ENCODE measurements at regions not wholly inside any gene's neighbourhood (a gene's known extent, or its start where the extent isn't known, plus 50 kb on each side); places are given as distances from the start of the nearest gene placed in this dataset.
"Not testable (repeated sequence)": the region's sequence is repeated elsewhere in the genome, so short reads cannot be mapped to it uniquely, and the experiment has no call there.

DNA sequence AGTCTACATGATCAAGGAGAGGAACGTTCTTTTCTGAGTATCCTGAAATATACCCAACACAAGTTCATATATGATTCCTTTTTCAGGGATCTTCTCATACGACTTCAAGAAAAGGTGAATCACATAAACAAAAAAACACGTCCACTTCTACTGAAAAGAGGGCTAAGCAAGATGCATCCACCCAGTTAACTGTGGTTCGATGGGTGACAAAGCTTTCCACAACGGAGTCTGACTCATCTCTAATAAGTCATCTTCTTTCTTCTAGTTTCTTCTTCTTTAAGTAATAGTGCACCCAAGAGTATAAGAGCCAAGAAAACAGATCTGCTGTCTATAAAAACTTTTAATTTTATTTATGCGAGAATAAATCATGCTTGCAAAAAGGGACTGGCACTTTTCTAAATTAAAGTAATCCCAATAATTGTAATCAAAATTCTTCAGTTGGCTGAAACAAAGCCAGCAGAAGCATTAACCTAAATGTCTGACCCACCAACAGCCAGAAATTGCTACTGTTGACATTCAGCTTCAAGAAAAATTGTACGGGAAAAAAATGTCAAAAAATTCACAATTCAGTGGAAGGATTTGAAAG is 146.9 kb upstream of the ANK3 start:
- H3K36me3 Mint-ChIP-seq (ENCODE audit: low read depth), result peaks cover 10% of the 10 kb centered on the region
- peak overlapping the region; percentile 87 for H3K27ac Mint-ChIP-seq
- intact Hi-C loops (cut with micrococcal nuclease), result loop anchor here (1.0 to 10.0 kb wide), 12 partner anchors 14 to 1512 kb away; no protein-coding TSS in a partner anchor
- DNase-seq (ENCODE audit: low spot score), result no peak
- H3K9me3 Mint-ChIP-seq, result peaks cover 8% of the 10 kb centered on the region
- H3K4me3 Mint-ChIP-seq, result peak overlapping the region; percentile 45
- peaks cover 64% of the 10 kb centered on the region for H3K4me1 Mint-ChIP-seq (ENCODE audit: low read depth)
- H3K27me3 Mint-ChIP-seq (ENCODE audit: insufficient read depth), result no peaks in the 10 kb centered on the region

DNA sequence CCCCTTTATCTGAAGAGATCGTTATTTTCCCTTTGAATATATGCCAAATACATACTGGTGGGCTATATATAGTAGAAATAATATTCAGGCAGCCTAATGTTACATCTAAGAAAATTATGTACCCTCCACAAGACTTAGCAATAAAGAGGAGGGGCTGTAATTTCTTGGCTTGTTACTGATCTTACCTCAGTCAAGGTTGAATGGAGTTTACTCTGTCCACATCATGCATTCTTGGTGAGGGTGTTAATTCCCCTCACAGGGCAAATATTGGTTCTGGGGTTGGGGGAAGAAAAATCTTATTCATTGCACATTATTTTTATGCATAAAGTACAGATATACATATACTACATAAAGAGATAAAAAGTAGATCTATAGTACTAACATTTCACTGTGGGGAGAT is 145.8 kb upstream of the ANK3 start:
- H3K9me3 Mint-ChIP-seq, result peaks cover 8% of the 10 kb centered on the region
- no peak overlapping the region for H3K27ac Mint-ChIP-seq
- H3K4me3 Mint-ChIP-seq, result no peak overlapping the region
- H3K4me1 Mint-ChIP-seq (ENCODE audit: low read depth), result peaks cover 54% of the 10 kb centered on the region
- DNase-seq (ENCODE audit: low spot score), result no peak
- H3K27me3 Mint-ChIP-seq (ENCODE audit: insufficient read depth), result no peaks in the 10 kb centered on the region
- H3K36me3 Mint-ChIP-seq (ENCODE audit: low read depth), result peaks cover 10% of the 10 kb centered on the region
- intact Hi-C loops (cut with micrococcal nuclease), result loop anchor here (5.0 to 10.0 kb wide), 5 partner anchors 58 to 1349 kb away; no protein-coding TSS in a partner anchor

DNA sequence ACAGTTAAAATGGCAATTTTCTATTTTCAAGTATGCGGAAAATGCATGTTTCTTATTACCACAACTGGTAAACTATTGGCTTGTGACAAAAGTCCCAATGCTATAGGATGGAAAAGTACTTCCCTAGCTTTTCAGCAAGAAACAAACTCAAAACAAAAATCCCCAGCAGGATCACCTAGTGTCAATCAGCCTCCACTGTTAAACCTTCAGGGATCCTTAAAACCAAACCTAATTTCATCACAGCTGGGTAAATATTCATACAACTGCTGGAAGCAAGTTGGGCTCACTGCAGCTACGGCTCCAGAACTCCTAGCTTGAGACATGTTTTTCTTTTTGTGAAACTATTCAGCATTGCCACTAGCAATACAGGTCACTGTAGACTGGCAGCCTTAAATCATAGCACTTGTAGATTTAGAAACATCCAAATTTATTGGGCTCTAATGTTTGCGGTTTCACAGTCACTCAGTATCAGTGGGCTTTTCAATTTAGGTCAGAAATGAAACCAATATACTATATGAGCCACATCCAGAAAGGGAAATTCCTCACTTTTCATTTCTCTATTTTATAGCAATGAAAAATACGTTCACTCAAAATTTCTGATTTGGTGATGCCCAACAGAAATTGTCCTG is 145.2 kb upstream of the ANK3 start:
- Mint-ChIP-seq H3K27me3 (ENCODE audit: insufficient read depth) (no peaks in the 10 kb centered on the region), H3K27ac (no peak overlapping the region), H3K4me1 (ENCODE audit: low read depth) (peaks cover 51% of the 10 kb centered on the region), H3K36me3 (ENCODE audit: low read depth) (peaks cover 8% of the 10 kb centered on the region), H3K4me3 (no peak overlapping the region), H3K9me3 (peaks cover 7% of the 10 kb centered on the region)
- intact Hi-C loops (cut with micrococcal nuclease), result loop anchor here (5.0 to 10.0 kb wide), 5 partner anchors 58 to 1350 kb away; no protein-coding TSS in a partner anchor
- no peak for DNase-seq (ENCODE audit: low spot score)

DNA sequence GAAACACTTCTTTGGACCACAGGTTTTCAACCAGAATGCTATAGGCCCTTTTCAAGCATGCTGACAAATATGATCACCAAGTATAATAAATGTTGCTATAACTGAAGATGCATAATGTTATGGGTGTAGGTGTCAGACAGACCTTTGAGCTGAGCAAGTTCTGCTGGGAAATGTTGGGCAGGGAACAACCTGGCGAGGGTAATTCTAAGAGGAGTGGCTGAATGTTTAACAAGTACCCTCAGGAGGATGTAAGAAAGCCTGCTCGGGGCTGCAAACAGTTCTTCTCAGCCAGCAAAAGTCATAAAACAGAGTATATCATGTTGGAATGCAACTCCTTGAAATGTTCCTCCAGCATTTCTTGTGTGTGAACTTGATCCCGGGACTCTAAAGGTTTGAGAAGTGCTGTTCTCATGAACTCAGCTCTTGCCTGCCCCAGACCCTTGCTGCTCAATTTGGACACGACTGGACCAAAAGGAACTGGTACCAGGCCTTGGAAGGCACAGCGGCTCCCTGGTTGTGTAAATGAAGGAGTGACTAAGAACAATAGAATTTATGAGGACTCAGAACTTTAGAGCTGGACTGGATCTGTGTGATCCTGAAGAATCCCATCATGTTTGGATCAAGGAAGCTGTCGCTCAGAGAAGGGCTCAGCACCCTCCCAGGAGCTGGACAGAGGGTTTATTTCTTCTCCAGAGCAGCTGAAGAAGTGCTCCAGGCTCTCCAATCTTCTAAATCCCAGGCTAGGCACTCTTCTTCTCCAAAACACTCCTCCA is 143.2 kb upstream of the ANK3 start:
- intact Hi-C loops (cut with micrococcal nuclease), result loop anchor here (10.0 kb wide), 2 partner anchors 432 to 1352 kb away; no protein-coding TSS in a partner anchor
- peaks cover 10% of the 10 kb centered on the region for H3K36me3 Mint-ChIP-seq (ENCODE audit: low read depth)
- H3K4me3 Mint-ChIP-seq, result no peak overlapping the region

DNA sequence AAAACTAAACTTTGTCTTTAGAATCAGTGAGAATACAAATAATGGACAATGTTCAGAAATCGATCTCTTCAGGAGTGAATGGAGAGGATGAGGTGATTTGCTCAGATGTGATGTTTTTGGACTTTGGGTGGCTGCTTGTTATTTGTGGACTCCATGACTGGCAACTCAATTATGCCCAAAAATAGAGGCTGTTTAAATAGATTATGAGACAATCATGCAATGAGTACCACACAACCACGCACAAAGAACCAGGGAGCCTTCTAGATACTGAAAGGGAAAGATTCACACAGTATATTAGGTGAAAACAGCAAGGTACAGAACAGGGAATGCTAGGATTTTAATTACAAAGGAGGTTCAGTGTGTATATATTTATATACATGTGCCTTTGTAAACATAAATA is 141.3 kb upstream of the ANK3 start:
- Mint-ChIP-seq H3K4me1 (ENCODE audit: low read depth) (peaks cover 19% of the 10 kb centered on the region), H3K27me3 (ENCODE audit: insufficient read depth) (no peaks in the 10 kb centered on the region), H3K36me3 (ENCODE audit: low read depth) (peaks cover 8% of the 10 kb centered on the region), H3K27ac (no peak overlapping the region), H3K9me3 (no peaks in the 10 kb centered on the region), H3K4me3 (no peak overlapping the region)
- no peak for DNase-seq (ENCODE audit: low spot score)
- intact Hi-C loops (cut with micrococcal nuclease), result loop anchor here (10.0 kb wide), 2 partner anchors 434 to 1354 kb away; no protein-coding TSS in a partner anchor

More for the DNA sequence above, 143.2 kb upstream of the ANK3 start:
- peaks cover 31% of the 10 kb centered on the region for H3K4me1 Mint-ChIP-seq (ENCODE audit: low read depth)
- H3K9me3 Mint-ChIP-seq, result no peaks in the 10 kb centered on the region
- no peaks in the 10 kb centered on the region for H3K27me3 Mint-ChIP-seq (ENCODE audit: insufficient read depth)
- H3K27ac Mint-ChIP-seq, result no peak overlapping the region
- no peak for DNase-seq (ENCODE audit: low spot score)

DNA sequence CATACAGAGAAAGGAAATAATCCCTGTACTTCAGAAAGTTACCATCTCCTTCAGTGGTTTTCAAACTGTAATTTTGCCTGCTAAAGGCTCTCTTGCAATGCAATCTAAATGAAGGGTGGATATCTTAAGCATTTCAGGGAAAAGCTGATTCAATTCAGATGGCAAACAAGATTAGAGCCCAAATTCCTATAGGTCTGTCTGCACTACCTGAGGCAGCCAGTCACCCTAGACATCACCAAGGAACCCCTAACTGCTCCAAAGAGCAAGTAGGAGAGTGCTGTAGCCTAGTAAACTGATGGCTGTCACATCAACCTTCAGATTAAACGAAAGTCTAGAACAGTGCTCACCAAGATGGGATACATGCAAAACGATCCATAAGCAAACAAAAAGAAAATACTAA is 138.0 kb upstream of the ANK3 start:
- Mint-ChIP-seq H3K36me3 (ENCODE audit: low read depth) (peaks cover 8% of the 10 kb centered on the region), H3K4me3 (no peak overlapping the region), H3K27me3 (ENCODE audit: insufficient read depth) (no peaks in the 10 kb centered on the region), H3K27ac (no peak overlapping the region), H3K9me3 (peaks cover 11% of the 10 kb centered on the region), H3K4me1 (ENCODE audit: low read depth) (peaks cover 17% of the 10 kb centered on the region)
- intact Hi-C loops (cut with micrococcal nuclease), result no loop called here
- no peak for DNase-seq (ENCODE audit: low spot score)

DNA sequence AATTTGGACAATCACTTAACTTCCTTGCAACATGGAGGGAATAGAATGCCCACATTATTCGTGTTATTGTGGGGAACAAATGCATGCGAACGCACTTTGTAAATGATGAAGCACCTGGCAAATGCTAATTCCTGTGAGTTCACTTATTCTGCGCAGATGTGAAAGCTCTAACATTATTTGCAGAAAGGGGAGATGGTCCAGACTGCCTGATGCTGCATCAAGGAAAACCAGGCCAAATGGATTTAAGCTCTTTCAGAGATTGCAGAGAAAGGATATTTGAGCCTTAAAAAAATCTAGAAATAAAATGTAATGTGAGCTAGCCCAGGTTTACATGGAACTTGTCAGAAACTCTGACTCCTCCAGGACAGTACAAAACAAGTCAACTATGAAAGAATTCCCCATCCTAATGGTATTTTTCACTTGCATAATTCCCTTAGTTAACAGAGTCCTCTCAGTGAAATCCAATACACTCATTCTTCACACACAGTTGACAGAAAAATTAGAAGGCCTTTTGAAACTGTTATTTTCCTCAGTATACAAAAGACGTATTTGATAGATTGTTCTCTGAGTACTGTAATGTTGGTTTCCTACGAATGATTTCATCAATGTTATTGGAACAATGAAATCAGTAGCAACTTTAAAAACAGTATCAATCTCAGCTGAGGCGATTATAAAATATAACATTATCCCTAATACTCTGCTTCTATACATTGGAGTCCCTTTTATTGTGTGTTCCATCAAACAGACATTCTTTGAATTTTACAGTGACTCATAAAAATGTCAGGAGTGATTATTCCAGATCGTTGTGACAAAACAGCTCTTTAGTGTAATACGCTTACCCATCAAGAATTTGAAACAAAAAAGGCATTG is 136.3 kb upstream of the ANK3 start:
- H3K27me3 Mint-ChIP-seq (ENCODE audit: insufficient read depth), result no peaks in the 10 kb centered on the region
- intact Hi-C loops (cut with micrococcal nuclease), result no loop called here
- no peak overlapping the region for H3K4me3 Mint-ChIP-seq
- no peak for DNase-seq (ENCODE audit: low spot score)
- peaks cover 6% of the 10 kb centered on the region for H3K36me3 Mint-ChIP-seq (ENCODE audit: low read depth)
- H3K9me3 Mint-ChIP-seq, result peaks cover 11% of the 10 kb centered on the region
- H3K4me1 Mint-ChIP-seq (ENCODE audit: low read depth), result peaks cover 30% of the 10 kb centered on the region
- H3K27ac Mint-ChIP-seq, result no peak overlapping the region

DNA sequence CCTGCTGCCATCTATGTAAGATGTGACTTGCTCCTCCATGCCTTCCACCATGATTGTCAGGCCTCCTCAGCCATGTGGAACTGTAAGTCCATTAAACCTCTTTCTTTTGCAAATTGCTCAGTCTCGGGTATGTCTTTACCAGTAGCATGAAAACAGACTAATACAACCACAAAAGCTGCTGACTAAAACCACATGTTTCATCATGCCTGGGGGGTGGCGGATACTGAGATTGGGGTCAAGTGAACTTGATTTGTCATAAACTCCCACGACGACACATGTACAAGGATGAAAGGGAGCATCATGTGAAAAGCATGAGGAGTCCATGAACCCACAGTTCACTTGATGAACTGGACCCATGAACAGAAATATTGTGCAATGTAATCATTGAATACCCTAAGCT is 134.9 kb upstream of the ANK3 start:
- Mint-ChIP-seq H3K4me3 (no peak overlapping the region), H3K36me3 (ENCODE audit: low read depth) (peaks cover 11% of the 10 kb centered on the region), H3K27ac (no peak overlapping the region), H3K27me3 (ENCODE audit: insufficient read depth) (no peaks in the 10 kb centered on the region), H3K4me1 (ENCODE audit: low read depth) (peaks cover 30% of the 10 kb centered on the region), H3K9me3 (peaks cover 15% of the 10 kb centered on the region)
- no peak for DNase-seq (ENCODE audit: low spot score)
- intact Hi-C loops (cut with micrococcal nuclease), result no loop called here

DNA sequence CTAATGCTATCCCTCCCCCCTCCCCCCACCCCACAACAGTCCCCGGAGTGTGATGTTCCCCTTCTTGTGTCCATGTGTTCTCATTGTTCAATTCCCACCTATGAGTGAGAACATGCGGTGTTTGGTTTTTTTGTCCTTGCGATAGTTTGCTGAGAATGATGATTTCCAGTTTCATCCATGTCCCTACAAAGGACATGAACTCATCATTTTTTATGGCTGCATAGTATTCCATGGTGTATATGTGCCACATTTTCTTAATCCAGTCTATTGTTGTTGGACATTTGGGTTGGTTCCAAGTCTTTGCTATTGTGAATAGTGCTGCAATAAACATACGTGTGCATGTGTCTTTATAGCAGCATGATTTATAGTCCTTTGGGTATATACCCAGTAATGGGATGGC is 133.7 kb upstream of the ANK3 start:
- peaks cover 15% of the 10 kb centered on the region for H3K9me3 Mint-ChIP-seq
- intact Hi-C loops (cut with micrococcal nuclease); DNase-seq (ENCODE audit: low spot score): not testable (repeated sequence)

DNA sequence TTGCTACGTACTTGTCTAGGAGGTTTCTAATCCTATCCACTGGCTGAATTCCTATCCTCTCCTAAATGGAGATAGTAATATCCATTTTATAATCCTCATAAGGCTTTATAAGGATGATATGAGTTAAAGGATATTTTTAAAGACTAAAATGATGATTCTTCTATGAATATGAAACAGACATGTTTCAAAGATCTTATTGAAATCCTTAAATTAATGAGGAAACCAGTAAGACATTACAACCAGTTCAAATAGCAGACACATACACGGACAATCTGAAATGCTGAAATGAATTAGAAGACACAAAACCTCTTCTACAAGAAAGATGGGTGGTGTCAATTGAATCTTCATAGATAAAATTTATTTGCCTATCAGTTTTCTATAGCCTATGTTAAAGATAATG is 132.9 kb upstream of the ANK3 start:
- peaks cover 30% of the 10 kb centered on the region for H3K4me1 Mint-ChIP-seq (ENCODE audit: low read depth)
- no peak overlapping the region for H3K27ac Mint-ChIP-seq
- peaks cover 15% of the 10 kb centered on the region for H3K9me3 Mint-ChIP-seq
- no peak overlapping the region for H3K4me3 Mint-ChIP-seq
- H3K36me3 Mint-ChIP-seq (ENCODE audit: low read depth), result peaks cover 10% of the 10 kb centered on the region
- H3K27me3 Mint-ChIP-seq (ENCODE audit: insufficient read depth), result no peaks in the 10 kb centered on the region
- intact Hi-C loops (cut with micrococcal nuclease), result loop anchor here (1.0 kb wide), 1 partner anchor 14 kb away; no protein-coding TSS in a partner anchor
- DNase-seq (ENCODE audit: low spot score), result no peak

More for the DNA sequence above, 133.7 kb upstream of the ANK3 start:
- not testable (repeated sequence) for H3K4me3 Mint-ChIP-seq; H3K27me3 Mint-ChIP-seq (ENCODE audit: insufficient read depth); H3K36me3 Mint-ChIP-seq (ENCODE audit: low read depth); H3K27ac Mint-ChIP-seq
- peaks cover 30% of the 10 kb centered on the region for H3K4me1 Mint-ChIP-seq (ENCODE audit: low read depth)

DNA sequence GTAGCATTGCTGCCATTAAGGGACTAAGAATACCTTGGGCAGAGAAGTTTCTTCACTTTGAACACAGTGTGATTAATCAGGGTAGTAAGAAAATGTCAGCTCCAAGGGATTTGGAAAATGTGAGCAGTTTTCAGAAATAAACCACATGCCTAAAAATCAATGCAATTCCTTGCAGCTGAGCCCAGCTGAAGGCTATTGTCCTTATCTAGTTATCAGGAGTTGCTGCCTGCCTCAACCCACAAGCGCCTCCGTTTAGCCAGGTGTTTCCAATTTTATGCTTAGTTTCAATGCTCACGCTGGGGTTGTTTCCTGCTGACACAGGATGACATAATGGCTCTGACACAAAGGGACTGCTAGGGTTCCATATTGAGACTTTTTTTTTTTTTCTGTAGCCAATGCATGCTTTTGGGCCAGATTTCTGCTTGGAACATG is 132.3 kb upstream of the ANK3 start:
- intact Hi-C loops (cut with micrococcal nuclease), result loop anchor here (1.0 kb wide), 1 partner anchor 14 kb away; no protein-coding TSS in a partner anchor
- DNase-seq (ENCODE audit: low spot score), result no peak

DNA sequence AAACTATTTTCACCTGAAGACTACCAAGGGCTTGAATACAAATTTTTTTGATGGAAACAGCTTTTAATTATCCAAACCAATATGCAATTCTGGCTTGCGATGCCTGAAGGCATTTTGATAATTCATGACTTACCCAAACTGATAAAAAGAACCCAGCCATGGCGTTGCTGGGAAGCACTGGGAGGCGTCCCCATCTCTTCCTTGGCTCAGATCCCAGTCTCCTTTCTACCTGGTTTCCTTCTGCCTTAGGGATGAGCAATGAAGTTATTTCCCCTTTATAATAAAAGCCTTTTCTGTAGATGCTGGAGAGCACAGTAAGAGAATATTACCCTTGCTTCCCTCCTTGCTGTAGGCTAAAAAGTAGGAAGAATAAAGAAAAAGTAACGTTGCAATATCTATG is 129.1 kb upstream of the ANK3 start:
- DNase-seq (ENCODE audit: low spot score), result no peak
- H3K36me3 Mint-ChIP-seq (ENCODE audit: low read depth), result peaks cover 12% of the 10 kb centered on the region
- H3K27me3 Mint-ChIP-seq (ENCODE audit: insufficient read depth), result no peaks in the 10 kb centered on the region
- intact Hi-C loops (cut with micrococcal nuclease), result loop anchor here (5.0 kb wide), 1 partner anchor 664 kb away; no protein-coding TSS in a partner anchor
- no peak overlapping the region for H3K4me3 Mint-ChIP-seq
- peaks cover 6% of the 10 kb centered on the region for H3K9me3 Mint-ChIP-seq
- no peak overlapping the region for H3K27ac Mint-ChIP-seq
- peaks cover 25% of the 10 kb centered on the region for H3K4me1 Mint-ChIP-seq (ENCODE audit: low read depth)

More for the DNA sequence above, 132.3 kb upstream of the ANK3 start:
- Mint-ChIP-seq H3K27ac (peak overlapping the region; percentile 66), H3K4me1 (ENCODE audit: low read depth) (peaks cover 30% of the 10 kb centered on the region), H3K27me3 (ENCODE audit: insufficient read depth) (no peaks in the 10 kb centered on the region), H3K36me3 (ENCODE audit: low read depth) (peaks cover 10% of the 10 kb centered on the region), H3K4me3 (no peak overlapping the region), H3K9me3 (peaks cover 15% of the 10 kb centered on the region)

Measured in activated T-helper 1 cell treated with anti-CD3 and anti-CD28 coated beads, Interleukin-12 subunit alpha, Interleukin-12 subunit beta, Interleukin-2, Interleukin-4 antibody, amounts not matched to agents 30 ng/mL and 10 ng/mL and 1 ng/mL, durations not matched to agents 14 hours and 24 hours and 36 hours (primary cell).